GM23338 (cell line): ENCODE measurements at regions not wholly inside any gene's neighbourhood (a gene's known extent, or its start where the extent isn't known, plus 50 kb on each side); places are given as distances from the start of the nearest gene placed in this dataset.

Experiments used
- ATAC-seq: fragments of 200-7000 bp; cut with Tn5 transposase; 3 replicates; pipeline ENCODE4 v1.9.1; 2020
- DNase-seq: peaks from one replicate; pipeline ENCODE4 v3.0.0-alpha.2; 2015; ENCODE audit warnings: low spot score
- H2AFZ ChIP-seq: fragments of 200-600 bp; sonication (generic); 2 replicates; pipeline ENCODE4 v1.8.0; 2016; ENCODE audit warnings: antibody characterized with exemption, mild to moderate bottlenecking, moderate library complexity
- H3F3A ChIP-seq: fragments of 200-600 bp; sonication (generic); replicated peaks from 2 replicates; pipeline ENCODE4 v1.8.0; 2017; ENCODE audit warnings: antibody characterized with exemption, mixed run types, low read depth
- H3K27ac ChIP-seq: fragments of 200-600 bp; sonication (generic); 2 replicates; pipeline ENCODE4 v1.6.1; 2016; ENCODE audit warnings: low read depth
- H3K27me3 ChIP-seq: fragments of 200-600 bp; sonication (generic); 2 replicates; pipeline ENCODE4 v1.8.0; 2016; ENCODE audit warnings: mild to moderate bottlenecking, mixed run types, moderate library complexity; ENCODE audit not compliant: insufficient read depth
- H3K36me3 ChIP-seq: fragments of 200-600 bp; sonication (generic); 2 replicates; pipeline ENCODE4 v1.8.0; 2016; ENCODE audit warnings: mild to moderate bottlenecking; ENCODE audit not compliant: insufficient read depth
- H3K4me1 ChIP-seq: fragments of 200-600 bp; sonication (generic); 2 replicates; pipeline ENCODE4 v1.8.0; 2016; ENCODE audit warnings: mild to moderate bottlenecking, moderate library complexity; ENCODE audit not compliant: insufficient read depth
- H3K4me2 ChIP-seq: fragments of 200-600 bp; sonication (generic); 2 replicates; pipeline ENCODE4 v1.7.1; 2017; ENCODE audit warnings: mixed run types
- H3K4me3 ChIP-seq: fragments of 200-600 bp; sonication (generic); 2 replicates; pipeline ENCODE4 v1.6.1; 2016; ENCODE audit warnings: mixed run types
- H3K79me2 ChIP-seq: fragments of 200-600 bp; sonication (generic); replicated peaks from 2 replicates; pipeline ENCODE4 v1.8.0; 2017; ENCODE audit warnings: mild to moderate bottlenecking; ENCODE audit not compliant: insufficient read depth
- H3K9me2 ChIP-seq: fragments of 200-600 bp; sonication (generic); 2 replicates; pipeline ENCODE4 v1.8.0; 2017; ENCODE audit not compliant: insufficient read depth
- H4K20me1 ChIP-seq: fragments of 200-600 bp; sonication (generic); replicated peaks from 2 replicates; pipeline ENCODE4 v1.8.0; 2017; ENCODE audit warnings: mild to moderate bottlenecking; ENCODE audit not compliant: insufficient read depth
- H3K27ac Mint-ChIP-seq: 2 replicates; pipeline ENCODE4 v1.8.0; 2020; ENCODE audit warnings: inconsistent platforms, mild to moderate bottlenecking, moderate library complexity, mixed read lengths
- H3K27me3 Mint-ChIP-seq: 3 replicates; pipeline ENCODE4 v1.8.0; 2022; ENCODE audit warnings: low read depth, mild to moderate bottlenecking, moderate library complexity, mixed read lengths, inconsistent platforms; ENCODE audit not compliant: insufficient read depth, poor library complexity
- H3K36me3 Mint-ChIP-seq: 3 replicates; pipeline ENCODE4 v1.8.0; 2021; ENCODE audit warnings: low read depth, mild to moderate bottlenecking, inconsistent platforms, moderate library complexity, mixed read lengths
- H3K4me1 Mint-ChIP-seq: 3 replicates; pipeline ENCODE4 v1.8.0; 2020; ENCODE audit warnings: mild to moderate bottlenecking, inconsistent platforms, mixed read lengths
- H3K4me3 Mint-ChIP-seq: 3 replicates; pipeline ENCODE4 v1.8.0; 2021; ENCODE audit warnings: moderate library complexity, mild to moderate bottlenecking, inconsistent platforms, mixed read lengths
- H3K9me3 Mint-ChIP-seq: 3 replicates; pipeline ENCODE4 v1.8.0; 2020; ENCODE audit warnings: moderate library complexity, mild to moderate bottlenecking, inconsistent platforms, mixed read lengths
- CREB1 ChIP-seq: fragments of 250-450 bp; sonication (Bioruptor Pico); IDR thresholded peaks from 2 replicates; pipeline ENCODE4 v1.5.0; 2020; ENCODE audit warnings: low read depth, mild to moderate bottlenecking, moderate library complexity
- EZH2phosphoT487 ChIP-seq: fragments of 200-600 bp; sonication (generic); IDR thresholded peaks from one replicate; pipeline ENCODE4 v1.8.1; 2018; ENCODE audit warnings: antibody characterized with exemption; ENCODE audit not compliant: unreplicated experiment
- JUNB ChIP-seq: IDR thresholded peaks from one replicate; pipeline ENCODE4 v1.6.1; 2016; ENCODE audit warnings: antibody characterized with exemption; ENCODE audit not compliant: unreplicated experiment
- NANOG ChIP-seq: IDR thresholded peaks from 2 replicates; pipeline ENCODE4 v1.6.1; 2016; ENCODE audit warnings: antibody characterized with exemption, borderline replicate concordance
- POLR2AphosphoS5 ChIP-seq: IDR thresholded peaks from 2 replicates; pipeline ENCODE4 v1.6.1; 2016; ENCODE audit warnings: antibody characterized with exemption, low read depth
- STAT1 ChIP-seq: IDR thresholded peaks from one replicate; pipeline ENCODE4 v1.6.1; 2016; ENCODE audit warnings: antibody characterized with exemption; ENCODE audit not compliant: unreplicated experiment
- ZNF114 ChIP-seq: fragments of 250-450 bp; sonication (Bioruptor Pico); IDR thresholded peaks from 2 replicates; pipeline ENCODE4 v1.5.0; 2020; ENCODE audit warnings: mild to moderate bottlenecking, moderate library complexity
- ZNF331 ChIP-seq: fragments of 250-450 bp; sonication (Bioruptor Pico); IDR thresholded peaks from 2 replicates; pipeline ENCODE4 v1.5.0; 2020; ENCODE audit warnings: low read depth, mild to moderate bottlenecking, moderate library complexity
- TF ChIP-seq, protein P1 (sequence below): IDR thresholded peaks from one replicate; pipeline ENCODE4 v1.6.1; 2018; ENCODE audit warnings: antibody characterized with exemption; ENCODE audit not compliant: unreplicated experiment
- TF ChIP-seq, protein P2 (sequence below): fragments of 250-450 bp; sonication (Bioruptor Pico); IDR thresholded peaks from 2 replicates; pipeline ENCODE4 v1.5.0; 2020; ENCODE audit warnings: mild to moderate bottlenecking, moderate library complexity
- TF ChIP-seq, protein P3 (sequence below): IDR thresholded peaks from 2 replicates; pipeline ENCODE4 v1.6.1; 2016; ENCODE audit warnings: antibody characterized with exemption

DNA sequence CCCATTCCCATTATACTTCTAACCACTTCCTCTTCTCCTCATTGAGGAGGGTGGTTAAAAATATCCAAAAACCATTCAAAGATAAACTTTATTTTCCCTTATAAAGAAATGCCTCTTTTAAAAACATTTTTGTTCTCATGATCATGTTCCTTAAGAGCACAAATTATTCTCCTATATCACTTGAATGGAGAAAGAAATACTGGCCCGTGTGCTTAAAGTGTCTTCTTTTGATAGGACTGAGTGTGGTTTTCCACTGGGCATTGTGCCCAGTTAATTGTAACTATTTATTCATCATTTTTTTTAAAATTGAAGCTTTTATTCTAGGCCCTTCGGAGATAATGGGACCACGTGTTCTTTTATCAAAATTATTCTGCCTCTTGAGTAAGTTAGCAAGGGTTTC lies 871.5 kb downstream of the QKI start:
- ATAC-seq (no peak), DNase-seq (no peak)
- H3K27me3 Mint-ChIP-seq = no peaks in the 10 kb centered on the region
- Histone ChIP-seq H2AFZ (no peak overlapping the region), H4K20me1 (no peaks in the 10 kb centered on the region), H3F3A (no peaks in the 10 kb centered on the region), H3K4me3 (no peak overlapping the region), H3K36me3 (no peaks in the 10 kb centered on the region), H3K27me3 (no peaks in the 10 kb centered on the region), H3K4me2 (no peak overlapping the region), H3K4me1 (no peaks in the 10 kb centered on the region), H3K9me2 (peaks cover 7% of the 10 kb centered on the region; the same call in 1 of the 2 replicates), H3K79me2 (no peaks in the 10 kb centered on the region), H3K27ac (no peak overlapping the region)
- H3K9me3 Mint-ChIP-seq = peaks cover 9% of the 10 kb centered on the region; the same call in 2 of the 3 replicates
- no peak overlapping the region for H3K4me3 Mint-ChIP-seq
- no peak overlapping the region for H3K27ac Mint-ChIP-seq
- H3K36me3 Mint-ChIP-seq = no peaks in the 10 kb centered on the region; the same call in 2 of the 3 replicates
- TF ChIP-seq, protein P1, sequence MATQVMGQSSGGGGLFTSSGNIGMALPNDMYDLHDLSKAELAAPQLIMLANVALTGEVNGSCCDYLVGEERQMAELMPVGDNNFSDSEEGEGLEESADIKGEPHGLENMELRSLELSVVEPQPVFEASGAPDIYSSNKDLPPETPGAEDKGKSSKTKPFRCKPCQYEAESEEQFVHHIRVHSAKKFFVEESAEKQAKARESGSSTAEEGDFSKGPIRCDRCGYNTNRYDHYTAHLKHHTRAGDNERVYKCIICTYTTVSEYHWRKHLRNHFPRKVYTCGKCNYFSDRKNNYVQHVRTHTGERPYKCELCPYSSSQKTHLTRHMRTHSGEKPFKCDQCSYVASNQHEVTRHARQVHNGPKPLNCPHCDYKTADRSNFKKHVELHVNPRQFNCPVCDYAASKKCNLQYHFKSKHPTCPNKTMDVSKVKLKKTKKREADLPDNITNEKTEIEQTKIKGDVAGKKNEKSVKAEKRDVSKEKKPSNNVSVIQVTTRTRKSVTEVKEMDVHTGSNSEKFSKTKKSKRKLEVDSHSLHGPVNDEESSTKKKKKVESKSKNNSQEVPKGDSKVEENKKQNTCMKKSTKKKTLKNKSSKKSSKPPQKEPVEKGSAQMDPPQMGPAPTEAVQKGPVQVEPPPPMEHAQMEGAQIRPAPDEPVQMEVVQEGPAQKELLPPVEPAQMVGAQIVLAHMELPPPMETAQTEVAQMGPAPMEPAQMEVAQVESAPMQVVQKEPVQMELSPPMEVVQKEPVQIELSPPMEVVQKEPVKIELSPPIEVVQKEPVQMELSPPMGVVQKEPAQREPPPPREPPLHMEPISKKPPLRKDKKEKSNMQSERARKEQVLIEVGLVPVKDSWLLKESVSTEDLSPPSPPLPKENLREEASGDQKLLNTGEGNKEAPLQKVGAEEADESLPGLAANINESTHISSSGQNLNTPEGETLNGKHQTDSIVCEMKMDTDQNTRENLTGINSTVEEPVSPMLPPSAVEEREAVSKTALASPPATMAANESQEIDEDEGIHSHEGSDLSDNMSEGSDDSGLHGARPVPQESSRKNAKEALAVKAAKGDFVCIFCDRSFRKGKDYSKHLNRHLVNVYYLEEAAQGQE = no peak
- no peak for TF ChIP-seq ZNF331 (CRISPR knock-in tag)
- TF ChIP-seq ZNF114 (CRISPR knock-in tag) = no peak
- TF ChIP-seq JUNB = no peak
- TF ChIP-seq, protein P2, sequence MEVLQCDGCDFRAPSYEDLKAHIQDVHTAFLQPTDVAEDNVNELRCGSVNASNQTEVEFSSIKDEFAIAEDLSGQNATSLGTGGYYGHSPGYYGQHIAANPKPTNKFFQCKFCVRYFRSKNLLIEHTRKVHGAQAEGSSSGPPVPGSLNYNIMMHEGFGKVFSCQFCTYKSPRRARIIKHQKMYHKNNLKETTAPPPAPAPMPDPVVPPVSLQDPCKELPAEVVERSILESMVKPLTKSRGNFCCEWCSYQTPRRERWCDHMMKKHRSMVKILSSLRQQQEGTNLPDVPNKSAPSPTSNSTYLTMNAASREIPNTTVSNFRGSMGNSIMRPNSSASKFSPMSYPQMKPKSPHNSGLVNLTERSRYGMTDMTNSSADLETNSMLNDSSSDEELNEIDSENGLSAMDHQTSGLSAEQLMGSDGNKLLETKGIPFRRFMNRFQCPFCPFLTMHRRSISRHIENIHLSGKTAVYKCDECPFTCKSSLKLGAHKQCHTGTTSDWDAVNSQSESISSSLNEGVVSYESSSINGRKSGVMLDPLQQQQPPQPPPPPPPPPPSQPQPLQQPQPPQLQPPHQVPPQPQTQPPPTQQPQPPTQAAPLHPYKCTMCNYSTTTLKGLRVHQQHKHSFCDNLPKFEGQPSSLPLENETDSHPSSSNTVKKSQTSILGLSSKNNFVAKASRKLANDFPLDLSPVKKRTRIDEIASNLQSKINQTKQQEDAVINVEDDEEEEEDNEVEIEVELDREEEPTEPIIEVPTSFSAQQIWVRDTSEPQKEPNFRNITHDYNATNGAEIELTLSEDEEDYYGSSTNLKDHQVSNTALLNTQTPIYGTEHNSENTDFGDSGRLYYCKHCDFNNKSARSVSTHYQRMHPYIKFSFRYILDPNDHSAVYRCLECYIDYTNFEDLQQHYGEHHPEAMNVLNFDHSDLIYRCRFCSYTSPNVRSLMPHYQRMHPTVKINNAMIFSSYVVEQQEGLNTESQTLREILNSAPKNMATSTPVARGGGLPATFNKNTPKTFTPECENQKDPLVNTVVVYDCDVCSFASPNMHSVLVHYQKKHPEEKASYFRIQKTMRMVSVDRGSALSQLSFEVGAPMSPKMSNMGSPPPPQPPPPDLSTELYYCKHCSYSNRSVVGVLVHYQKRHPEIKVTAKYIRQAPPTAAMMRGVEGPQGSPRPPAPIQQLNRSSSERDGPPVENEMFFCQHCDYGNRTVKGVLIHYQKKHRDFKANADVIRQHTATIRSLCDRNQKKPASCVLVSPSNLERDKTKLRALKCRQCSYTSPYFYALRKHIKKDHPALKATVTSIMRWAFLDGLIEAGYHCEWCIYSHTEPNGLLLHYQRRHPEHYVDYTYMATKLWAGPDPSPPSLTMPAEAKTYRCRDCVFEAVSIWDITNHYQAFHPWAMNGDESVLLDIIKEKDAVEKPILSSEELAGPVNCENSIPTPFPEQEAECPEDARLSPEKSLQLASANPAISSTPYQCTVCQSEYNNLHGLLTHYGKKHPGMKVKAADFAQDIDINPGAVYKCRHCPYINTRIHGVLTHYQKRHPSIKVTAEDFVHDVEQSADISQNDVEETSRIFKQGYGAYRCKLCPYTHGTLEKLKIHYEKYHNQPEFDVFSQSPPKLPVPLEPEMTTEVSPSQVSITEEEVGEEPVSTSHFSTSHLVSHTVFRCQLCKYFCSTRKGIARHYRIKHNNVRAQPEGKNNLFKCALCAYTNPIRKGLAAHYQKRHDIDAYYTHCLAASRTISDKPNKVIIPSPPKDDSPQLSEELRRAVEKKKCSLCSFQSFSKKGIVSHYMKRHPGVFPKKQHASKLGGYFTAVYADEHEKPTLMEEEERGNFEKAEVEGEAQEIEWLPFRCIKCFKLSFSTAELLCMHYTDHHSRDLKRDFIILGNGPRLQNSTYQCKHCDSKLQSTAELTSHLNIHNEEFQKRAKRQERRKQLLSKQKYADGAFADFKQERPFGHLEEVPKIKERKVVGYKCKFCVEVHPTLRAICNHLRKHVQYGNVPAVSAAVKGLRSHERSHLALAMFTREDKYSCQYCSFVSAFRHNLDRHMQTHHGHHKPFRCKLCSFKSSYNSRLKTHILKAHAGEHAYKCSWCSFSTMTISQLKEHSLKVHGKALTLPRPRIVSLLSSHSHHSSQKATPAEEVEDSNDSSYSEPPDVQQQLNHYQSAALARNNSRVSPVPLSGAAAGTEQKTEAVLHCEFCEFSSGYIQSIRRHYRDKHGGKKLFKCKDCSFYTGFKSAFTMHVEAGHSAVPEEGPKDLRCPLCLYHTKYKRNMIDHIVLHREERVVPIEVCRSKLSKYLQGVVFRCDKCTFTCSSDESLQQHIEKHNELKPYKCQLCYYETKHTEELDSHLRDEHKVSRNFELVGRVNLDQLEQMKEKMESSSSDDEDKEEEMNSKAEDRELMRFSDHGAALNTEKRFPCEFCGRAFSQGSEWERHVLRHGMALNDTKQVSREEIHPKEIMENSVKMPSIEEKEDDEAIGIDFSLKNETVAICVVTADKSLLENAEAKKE (CRISPR knock-in tag) = no peak
- TF ChIP-seq, protein P3, sequence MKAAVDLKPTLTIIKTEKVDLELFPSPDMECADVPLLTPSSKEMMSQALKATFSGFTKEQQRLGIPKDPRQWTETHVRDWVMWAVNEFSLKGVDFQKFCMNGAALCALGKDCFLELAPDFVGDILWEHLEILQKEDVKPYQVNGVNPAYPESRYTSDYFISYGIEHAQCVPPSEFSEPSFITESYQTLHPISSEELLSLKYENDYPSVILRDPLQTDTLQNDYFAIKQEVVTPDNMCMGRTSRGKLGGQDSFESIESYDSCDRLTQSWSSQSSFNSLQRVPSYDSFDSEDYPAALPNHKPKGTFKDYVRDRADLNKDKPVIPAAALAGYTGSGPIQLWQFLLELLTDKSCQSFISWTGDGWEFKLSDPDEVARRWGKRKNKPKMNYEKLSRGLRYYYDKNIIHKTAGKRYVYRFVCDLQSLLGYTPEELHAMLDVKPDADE = no peak
- no peak for TF ChIP-seq STAT1
- TF ChIP-seq NANOG = no peak
- no peak for TF ChIP-seq EZH2phosphoT487
- no peak for TF ChIP-seq CREB1 (CRISPR knock-in tag)
- no peak for TF ChIP-seq POLR2AphosphoS5
- H3K4me1 Mint-ChIP-seq = no peaks in the 10 kb centered on the region
